Left lung (tissue), 4 donors: ENCODE measurements at regions not wholly inside any gene's neighbourhood (a gene's known extent, or its start where the extent isn't known, plus 50 kb on each side); places are given as distances from the start of the nearest gene placed in this dataset.
"Not testable (repeated sequence)": the region's sequence is repeated elsewhere in the genome, so short reads cannot be mapped to it uniquely, and the experiment has no call there.

ENCODE experiments used
- ATAC-seq: fragments of 200-7000 bp; cut with Tn5 transposase; one replicate; pipeline ENCODE4 v1.9.1; 2020; ENCODE audit warnings: moderate library complexity
- DNase-seq, 4 donors: peaks; one replicate each; pipeline ENCODE4 v3.0.0-alpha.2; 2013 to 2020
- H3K27ac ChIP-seq, 2 donors: fragments of 200-600 bp; sonication (generic) in 1 of 2; one replicate each; pipeline versions ENCODE4 v1.5.0 to v1.8.0; 2020 to 2021
- H3K27me3 ChIP-seq, 2 donors: fragments of 200-600 bp; sonication (generic) in 1 of 2; one replicate each; pipeline versions ENCODE4 v1.5.0 to v1.8.0; 2020 to 2021
- H3K36me3 ChIP-seq, 2 donors: fragments of 200-600 bp; sonication (generic) in 1 of 2; one replicate each; pipeline versions ENCODE4 v1.5.0 to v1.8.0; 2020 to 2021
- H3K4me1 ChIP-seq, 2 donors: fragments of 200-600 bp; one replicate each; pipeline ENCODE4 v1.8.0; 2021
- H3K4me3 ChIP-seq, 2 donors: fragments of 200-600 bp; sonication (generic) in 1 of 2; one replicate each; pipeline versions ENCODE4 v1.5.0 to v1.8.0; 2020 to 2021; ENCODE audit warnings: mild to moderate bottlenecking in 1 of 2
- H3K9me3 ChIP-seq, 2 donors: fragments of 200-600 bp; sonication (generic) in 1 of 2; one replicate each; pipeline versions ENCODE4 v1.5.0 to v1.8.0; 2020 to 2021
- CTCF ChIP-seq, 2 donors: fragments of 200-600 bp; sonication (generic) in 1 of 2; IDR thresholded peaks; one replicate each; pipeline versions ENCODE4 v1.5.0 to v1.8.0; 2021; ENCODE audit warnings: antibody characterized with exemption in 2 of 2
- intact Hi-C, 2 donors: fragments of 100-400 bp; cut with DNase I; formaldehyde crosslinking; loops; one replicate each; pipeline versions ENCODE4 v1.11.2 to v1.14.2; 2022
- donor health status: DM: no; HTN: yes; CAD: no.
- donor health status: DM: no; HTN: no; CAD: no.

- intact Hi-C loops: no loop called here
- no peak for DNase-seq
- no peak overlapping the region for H3K27ac ChIP-seq
- H3K4me1 ChIP-seq: no peaks in the 10 kb centered on the region
- no peaks in the 10 kb centered on the region for H3K27me3 ChIP-seq
- no peaks in the 10 kb centered on the region for H3K9me3 ChIP-seq
- no peak overlapping the region for H3K4me3 ChIP-seq
- no peak for TF ChIP-seq CTCF (IDR thresholded peaks at IDR 0.05)
- no peaks in the 10 kb centered on the region for H3K36me3 ChIP-seq
- no peak for ATAC-seq
These were observed 412.1 kb downstream of the ADAM29 start for GRCh38 chr4:175330236-175330635.

- TF ChIP-seq CTCF (IDR thresholded peaks at IDR 0.05): no peak
- intact Hi-C loops: no loop called here
- ATAC-seq: no peak
- Histone ChIP-seq H3K4me3 (no peak overlapping the region), H3K27ac (no peak overlapping the region), H3K27me3 (no peaks in the 10 kb centered on the region), H3K36me3 (no peaks in the 10 kb centered on the region), H3K9me3 (no peaks in the 10 kb centered on the region), H3K4me1 (no peaks in the 10 kb centered on the region)
- no peak for DNase-seq
These were observed 412.5 kb downstream of the ADAM29 start for GRCh38 chr4:175330652-175331051.

- no peak for TF ChIP-seq CTCF (IDR thresholded peaks at IDR 0.05)
- no peak for ATAC-seq
These were observed 417.2 kb downstream of the ADAM29 start for GRCh38 chr4:175335331-175335730.

GRCh38 chr4:175336570-175336969 lies 418.4 kb downstream of the ADAM29 start:
- ATAC-seq, H3K27me3 ChIP-seq, H3K4me1 ChIP-seq, H3K9me3 ChIP-seq, DNase-seq, H3K27ac ChIP-seq, intact Hi-C loops, H3K4me3 ChIP-seq, H3K36me3 ChIP-seq: not testable (repeated sequence)

More at GRCh38 chr4:175335331-175335730, 417.2 kb downstream of the ADAM29 start:
- Histone ChIP-seq H3K27me3 (no peaks in the 10 kb centered on the region), H3K9me3 (no peaks in the 10 kb centered on the region), H3K4me1 (no peaks in the 10 kb centered on the region), H3K36me3 (no peaks in the 10 kb centered on the region), H3K4me3 (no peak overlapping the region), H3K27ac (no peak overlapping the region)
- intact Hi-C loops: no loop called here
- no peak for DNase-seq

GRCh38 chr4:175339100-175339707 lies 421.0 kb downstream of the ADAM29 start:
- intact Hi-C loops: no loop called here
- H3K4me1 ChIP-seq: no peaks in the 10 kb centered on the region
- no peak for ATAC-seq
- H3K27ac ChIP-seq: no peak overlapping the region
- H3K4me3 ChIP-seq: no peak overlapping the region
- no peaks in the 10 kb centered on the region for H3K27me3 ChIP-seq
- peaks cover 0 to 14% of the 10 kb centered on the region in 2 donors for H3K9me3 ChIP-seq
- no peak for DNase-seq
- TF ChIP-seq CTCF (IDR thresholded peaks at IDR 0.05): no peak
- H3K36me3 ChIP-seq: no peaks in the 10 kb centered on the region

GRCh38 chr4:175341203-175341755 lies 423.1 kb downstream of the ADAM29 start:
- Histone ChIP-seq H3K27me3 (no peaks in the 10 kb centered on the region), H3K9me3 (peaks cover 0 to 26% of the 10 kb centered on the region in 2 donors), H3K4me1 (no peaks in the 10 kb centered on the region), H3K4me3 (no peak overlapping the region), H3K36me3 (no peaks in the 10 kb centered on the region), H3K27ac (no peak overlapping the region)
- intact Hi-C loops: no loop called here
- DNase-seq: no peak
- no peak for TF ChIP-seq CTCF (IDR thresholded peaks at IDR 0.05)
- ATAC-seq: no peak
